ENCODE measurements at regions not wholly inside any gene's neighbourhood (a gene's known extent, or its start where the extent isn't known, plus 50 kb on each side); places are given as distances from the start of the nearest gene placed in this dataset.

- no peaks in the 10 kb centered on the region for H3K27me3 ChIP-seq
- no peak for TF ChIP-seq CTCF (IDR thresholded peaks at IDR 0.05)
These were observed 248.0 kb downstream of the NSG2 start for GRCh38 chr5:174293481-174293880.

GRCh38 chr5:174294891-174295620, 249.6 kb downstream of the NSG2 start:
- no peak for DNase-seq
- H3K9me3 ChIP-seq, result no peaks in the 10 kb centered on the region
- no peak overlapping the region for H3K4me3 ChIP-seq
- H3K36me3 ChIP-seq, result no peaks in the 10 kb centered on the region
- H3K27me3 ChIP-seq, result no peaks in the 10 kb centered on the region
- intact Hi-C loops (cut with DNase I), result no loop called here
- no peak for TF ChIP-seq CTCF (IDR thresholded peaks at IDR 0.05)
- no peak overlapping the region for H3K27ac ChIP-seq
- no peak overlapping the region for H3K9ac ChIP-seq (ENCODE audit: low read depth in 2 of 2, low read length in 2 of 2)
- no peaks in the 10 kb centered on the region for H3K4me1 ChIP-seq

More at GRCh38 chr5:174293481-174293880, 248.0 kb downstream of the NSG2 start:
- Histone ChIP-seq H3K9ac (ENCODE audit: low read depth in 2 of 2, low read length in 2 of 2) (no peak overlapping the region), H3K4me3 (no peak overlapping the region), H3K36me3 (no peaks in the 10 kb centered on the region), H3K27ac (no peak overlapping the region), H3K9me3 (no peaks in the 10 kb centered on the region), H3K4me1 (no peaks in the 10 kb centered on the region)
- intact Hi-C loops (cut with DNase I), result no loop called here
- DNase-seq, result no peak

GRCh38 chr5:174295702-174296436, 250.4 kb downstream of the NSG2 start:
- DNase-seq, result no peak
- TF ChIP-seq CTCF (IDR thresholded peaks at IDR 0.05), result no peak
- intact Hi-C loops (cut with DNase I), result no loop called here

GRCh38 chr5:174300118-174300940, 254.8 kb downstream of the NSG2 start:
- H3K27ac ChIP-seq, result no peak overlapping the region
- DNase-seq, result no peak
- no peak for TF ChIP-seq CTCF (IDR thresholded peaks at IDR 0.05)
- H3K36me3 ChIP-seq, result no peaks in the 10 kb centered on the region
- H3K4me1 ChIP-seq, result no peaks in the 10 kb centered on the region
- no peak overlapping the region for H3K9ac ChIP-seq (ENCODE audit: low read depth in 2 of 2, low read length in 2 of 2)
- H3K9me3 ChIP-seq, result no peaks in the 10 kb centered on the region
- intact Hi-C loops (cut with DNase I), result no loop called here
- no peak overlapping the region for H3K4me3 ChIP-seq
- H3K27me3 ChIP-seq, result no peaks in the 10 kb centered on the region

More at GRCh38 chr5:174295702-174296436, 250.4 kb downstream of the NSG2 start:
- Histone ChIP-seq H3K27ac (no peak overlapping the region), H3K36me3 (no peaks in the 10 kb centered on the region), H3K4me3 (no peak overlapping the region), H3K9ac (ENCODE audit: low read depth in 2 of 2, low read length in 2 of 2) (no peak overlapping the region), H3K4me1 (no peaks in the 10 kb centered on the region), H3K27me3 (no peaks in the 10 kb centered on the region), H3K9me3 (no peaks in the 10 kb centered on the region)

GRCh38 chr5:174300941-174301761, 255.6 kb downstream of the NSG2 start:
- Histone ChIP-seq H3K4me1 (no peaks in the 10 kb centered on the region), H3K36me3 (no peaks in the 10 kb centered on the region), H3K9ac (ENCODE audit: low read depth in 2 of 2, low read length in 2 of 2) (no peak overlapping the region), H3K4me3 (no peak overlapping the region), H3K27ac (no peak overlapping the region), H3K27me3 (no peaks in the 10 kb centered on the region), H3K9me3 (no peaks in the 10 kb centered on the region)
- TF ChIP-seq CTCF (IDR thresholded peaks at IDR 0.05), result no peak
- intact Hi-C loops (cut with DNase I), result no loop called here
- DNase-seq, result no peak
